Head of caudate nucleus (tissue), 42 donors: ENCODE measurements at regions not wholly inside any gene's neighbourhood (a gene's known extent, or its start where the extent isn't known, plus 50 kb on each side); places are given as distances from the start of the nearest gene placed in this dataset.
A peak's percentile ranks its signal among the peaks of the same experiment; 100 is the strongest.

ENCODE experiments used
- DNase-seq, 42 donors: peaks; one replicate each; pipeline versions ENCODE4 v3.0.0 to v3.0.0-alpha.2; 2020 to 2021; ENCODE audit warnings: mixed read lengths in 7 of 42
- intact Hi-C: fragments of 100-400 bp; cut with DNase I; formaldehyde crosslinking; loops from one replicate; pipeline ENCODE4 v1.15.0; 2022

DNA sequence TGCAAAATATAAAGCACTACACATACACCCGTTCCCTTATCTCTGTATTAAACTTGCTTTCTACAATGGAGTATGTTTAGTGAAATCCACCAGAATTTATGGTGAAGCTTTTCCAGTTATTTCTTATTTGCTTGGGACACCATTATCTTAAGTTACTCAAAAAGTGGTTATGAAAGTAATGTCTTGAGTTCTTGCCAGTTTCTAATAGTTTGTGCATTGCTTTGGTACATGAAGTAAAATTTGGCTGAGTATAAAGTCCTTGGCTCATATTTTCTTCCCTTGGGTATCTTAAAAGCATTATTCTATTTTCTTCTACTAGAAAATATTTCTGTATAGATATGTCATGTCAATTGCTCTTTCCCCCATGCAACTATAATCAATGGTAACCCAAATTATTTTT, 85.2 kb downstream of the POLR1F start:
- intact Hi-C loops, result no loop called here
- DNase-seq, result no peak

DNA sequence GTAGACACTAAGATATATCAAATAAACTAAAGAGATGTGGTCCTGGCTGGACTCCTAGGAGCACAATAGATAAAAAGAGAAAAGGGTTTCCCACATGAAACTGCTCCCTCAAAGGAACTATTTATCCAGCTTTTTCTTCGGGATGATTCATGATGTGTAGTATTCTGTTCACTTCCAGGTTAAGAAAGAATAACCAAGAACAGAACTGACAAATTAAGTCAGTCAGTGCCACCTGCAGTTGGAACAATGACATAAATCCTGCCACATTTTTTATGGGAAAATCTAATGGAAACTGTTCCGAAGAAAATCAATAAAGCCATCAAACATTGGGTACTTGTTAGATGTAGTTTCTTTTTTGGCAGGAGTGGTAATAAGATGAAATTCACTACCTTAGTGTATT, 87.1 kb downstream of the POLR1F start:
- peak in 4 of 42 donors; percentile 2 to 15 (median 11) for DNase-seq
- intact Hi-C loops, result no loop called here

DNA sequence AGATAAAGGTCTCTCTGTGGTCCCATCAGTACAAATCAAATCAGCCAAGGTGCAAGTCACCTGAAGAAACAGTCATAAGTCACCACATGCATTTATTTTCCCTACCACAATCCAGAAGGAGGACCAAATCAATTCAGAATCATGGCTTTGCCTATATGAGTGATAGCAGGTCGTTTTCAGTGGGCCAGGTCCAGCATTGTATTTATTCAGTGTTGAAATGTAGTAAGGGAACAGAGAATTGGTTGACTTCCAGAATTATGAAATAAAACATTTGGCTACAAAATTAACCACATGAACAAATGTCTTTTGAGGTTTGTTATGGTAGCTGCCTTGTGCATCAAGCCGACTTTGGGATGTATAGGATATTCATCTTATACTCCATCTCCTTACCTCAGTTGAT, 88.4 kb downstream of the POLR1F start:
- no peak for DNase-seq

DNA sequence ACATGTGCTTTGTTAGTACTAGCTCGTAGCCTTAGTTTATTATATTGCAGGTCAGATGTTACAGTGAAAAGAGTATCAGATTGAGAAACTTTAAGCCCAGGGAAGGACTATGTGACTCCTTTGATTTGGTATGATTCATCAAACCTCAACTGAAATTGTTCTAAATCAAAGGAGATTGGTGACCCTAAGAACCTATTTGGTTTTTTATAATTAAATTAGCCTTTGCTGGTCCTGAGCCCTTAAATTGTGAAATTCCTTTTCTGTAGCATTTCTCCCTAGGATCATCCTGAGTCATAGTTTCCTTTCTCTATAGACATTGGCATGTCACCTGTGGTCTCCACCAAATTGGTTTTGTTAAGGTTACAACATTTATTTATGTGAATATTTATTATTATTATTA, 89.7 kb downstream of the POLR1F start:
- no peak for DNase-seq
- intact Hi-C loops, result no loop called here

More for the DNA sequence above, 88.4 kb downstream of the POLR1F start:
- intact Hi-C loops, result no loop called here

DNA sequence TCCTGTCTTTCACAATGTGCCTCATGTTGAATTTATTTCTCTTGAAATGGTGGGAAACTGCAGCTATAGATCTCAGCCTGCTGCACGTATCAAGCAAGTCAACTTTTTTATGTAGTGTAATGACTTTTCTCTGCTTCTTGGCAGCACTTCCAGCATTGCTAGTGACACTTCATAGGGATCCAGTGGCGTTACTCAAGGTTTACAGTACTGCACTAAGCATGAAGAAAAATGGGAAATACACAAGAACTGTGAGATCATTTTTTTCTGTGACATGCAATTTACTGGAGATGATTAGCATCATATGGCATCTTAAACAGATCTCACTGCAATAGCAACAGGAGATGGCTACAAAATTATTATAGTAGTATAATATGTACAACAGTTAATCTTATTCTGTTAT, 90.9 kb downstream of the POLR1F start:
- intact Hi-C loops, result no loop called here
- DNase-seq, result no peak

DNA sequence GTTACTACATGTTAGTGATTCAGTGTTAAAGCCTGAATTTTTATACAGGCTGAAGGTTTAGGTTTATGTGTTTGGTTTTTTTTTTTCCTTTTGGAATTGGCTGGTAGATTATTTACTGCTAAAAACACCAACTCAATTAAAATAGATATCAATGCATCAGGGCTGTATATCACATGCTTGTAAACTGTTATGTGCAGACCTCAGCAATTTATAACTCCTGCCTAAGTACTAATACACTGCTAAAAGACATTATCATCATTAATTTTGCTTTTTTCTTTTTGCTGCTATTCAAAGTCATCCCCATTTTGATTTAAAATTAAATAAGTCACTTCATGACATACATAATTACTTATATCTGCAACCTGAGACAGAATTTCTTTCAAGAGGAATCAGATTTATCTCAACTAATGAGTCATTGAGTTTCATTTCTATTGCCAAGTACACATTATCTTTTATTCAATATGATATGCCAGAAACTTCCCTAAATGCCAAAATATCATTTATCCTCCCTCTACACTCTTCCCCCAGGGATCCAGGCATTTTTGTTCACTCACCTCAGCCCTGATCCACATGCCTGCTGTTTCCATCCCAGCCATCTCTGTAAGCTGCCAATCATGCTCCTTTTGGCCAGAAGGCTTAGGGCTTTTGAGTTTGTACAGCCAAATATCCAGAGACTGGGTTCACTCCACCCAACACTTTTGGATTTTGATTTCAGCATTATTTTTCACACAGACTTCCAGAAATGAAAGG, 98.5 kb downstream of the POLR1F start:
- no peak for DNase-seq
- intact Hi-C loops, result no loop called here

DNA sequence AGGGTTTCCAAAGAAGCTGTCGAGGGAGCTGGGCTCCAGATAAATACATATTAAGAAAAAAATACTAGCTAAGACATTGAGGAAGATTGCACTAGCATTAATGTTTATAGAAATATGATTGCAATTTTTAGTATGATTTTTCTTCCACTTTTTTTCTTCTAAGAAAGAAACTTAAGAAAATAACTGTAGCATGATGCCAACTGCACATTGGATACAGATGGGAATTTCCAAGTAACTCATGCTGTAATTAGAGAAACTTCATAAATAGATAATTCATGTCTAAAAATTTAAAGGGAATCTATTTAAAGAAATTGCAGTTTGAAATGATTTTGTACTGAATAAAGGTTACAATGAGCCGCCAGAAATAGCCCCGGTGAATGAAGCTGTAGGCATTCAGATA, 119.4 kb downstream of the POLR1F start:
- intact Hi-C loops, result no loop called here

DNA sequence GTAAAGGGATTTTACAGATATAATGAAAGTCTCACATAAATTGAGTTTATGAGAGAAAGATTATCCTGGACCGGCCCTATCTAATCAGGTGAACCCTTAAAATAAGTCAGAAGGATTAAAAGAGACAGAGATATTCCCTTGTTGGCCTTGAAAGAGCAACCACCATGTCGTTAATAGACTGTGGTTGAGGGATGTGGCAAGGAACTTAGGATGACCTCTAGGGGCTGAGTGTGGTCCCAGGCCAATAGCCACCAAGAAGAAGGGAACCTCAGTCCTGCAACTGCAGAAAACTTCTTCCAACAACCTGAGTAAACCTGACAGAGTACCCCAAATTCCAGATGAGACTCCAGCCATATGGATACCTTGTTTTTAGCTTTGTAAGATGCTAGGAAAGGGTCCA, 121.5 kb downstream of the POLR1F start:
- intact Hi-C loops, result no loop called here
- DNase-seq, result peak in 1 of 42 donors; percentile 3

More for the DNA sequence above, 119.4 kb downstream of the POLR1F start:
- no peak for DNase-seq

DNA sequence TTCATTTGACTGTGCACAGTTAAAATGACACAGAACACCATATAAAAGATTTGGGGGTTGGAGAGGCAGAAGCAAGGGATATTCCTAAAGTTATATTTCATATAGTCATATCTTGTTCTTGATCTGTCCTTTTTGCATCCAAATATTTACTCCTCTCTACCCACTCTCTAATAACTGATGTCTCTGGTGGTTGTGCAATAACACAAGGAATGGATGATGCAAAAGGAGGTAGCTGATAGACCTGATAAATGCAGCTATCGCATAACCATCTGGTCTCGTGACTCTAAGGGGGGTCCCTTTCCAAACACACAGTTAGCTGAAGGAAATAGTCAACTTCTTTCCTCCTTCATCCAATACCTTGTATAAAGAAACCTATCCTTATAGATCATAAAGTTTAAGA, 123.1 kb downstream of the POLR1F start:
- no peak for DNase-seq
- intact Hi-C loops, result no loop called here

DNA sequence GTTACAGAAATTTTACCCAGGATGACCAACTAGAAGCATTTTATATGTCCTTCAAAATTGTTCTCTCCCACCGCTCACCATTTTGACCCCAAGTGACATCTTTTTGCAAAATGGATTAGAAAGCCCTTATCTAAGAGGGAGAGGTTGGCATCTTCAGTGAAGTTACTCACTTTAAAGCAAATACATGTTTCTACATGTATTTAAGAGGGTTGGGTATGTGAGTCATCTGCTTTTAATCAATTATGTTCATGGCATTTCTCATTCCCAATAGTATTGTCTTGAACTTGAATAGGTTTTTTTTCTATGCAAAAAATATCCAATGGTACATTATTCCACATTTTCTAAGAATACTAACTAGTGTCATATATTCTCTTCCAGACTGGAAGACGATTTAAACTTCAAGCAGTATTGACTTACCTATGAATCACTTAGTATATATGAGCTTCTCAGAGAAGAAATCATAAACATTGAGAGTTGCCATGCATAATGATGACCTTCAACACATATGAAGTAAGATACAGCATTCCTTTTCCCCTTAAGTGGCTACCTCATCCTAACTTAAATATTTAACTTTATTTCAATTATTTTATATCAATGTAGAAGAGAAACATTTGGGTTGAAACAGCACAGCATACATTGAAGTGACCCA, 132.8 kb downstream of the POLR1F start:
- intact Hi-C loops, result no loop called here
- DNase-seq, result no peak

DNA sequence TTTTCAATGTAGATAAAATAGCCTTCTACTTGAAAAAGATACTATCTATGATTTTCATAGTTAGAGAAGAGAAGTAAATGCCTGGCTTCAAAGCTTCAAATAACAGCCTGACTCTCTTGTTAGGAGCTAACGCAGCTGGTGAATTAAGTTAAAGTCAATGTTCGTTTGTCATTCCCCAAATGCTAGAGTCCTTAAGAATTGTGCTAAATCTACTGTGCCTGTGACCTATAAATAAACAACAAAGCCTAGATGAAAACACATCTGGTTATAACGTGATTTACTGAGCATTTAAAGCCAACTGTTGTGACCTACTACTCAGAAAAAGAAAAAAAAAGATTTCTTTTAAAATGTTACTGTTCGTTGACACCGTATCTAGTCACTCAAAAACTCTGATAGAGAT, 134.7 kb downstream of the POLR1F start:
- no peak for DNase-seq
- intact Hi-C loops, result no loop called here

DNA sequence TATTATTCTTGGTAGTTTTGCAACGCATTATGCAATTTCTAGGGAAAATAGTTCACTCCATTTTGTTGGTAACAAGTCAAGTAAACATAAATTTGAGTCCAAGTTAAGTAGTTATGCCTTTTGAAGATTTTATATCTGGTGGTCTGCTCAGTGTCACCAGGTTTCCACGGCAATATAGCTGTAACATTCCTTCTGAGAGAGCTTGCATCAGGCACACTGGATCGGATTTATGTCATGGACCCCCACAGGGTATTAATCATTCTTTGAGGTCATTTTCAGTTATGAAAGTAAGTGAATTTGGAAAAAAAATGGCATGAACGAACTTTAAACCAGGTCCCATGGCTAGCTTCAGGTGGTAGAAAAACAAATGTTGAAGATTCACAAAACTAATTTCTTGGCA, 136.3 kb downstream of the POLR1F start:
- no peak for DNase-seq
- intact Hi-C loops, result no loop called here

DNA sequence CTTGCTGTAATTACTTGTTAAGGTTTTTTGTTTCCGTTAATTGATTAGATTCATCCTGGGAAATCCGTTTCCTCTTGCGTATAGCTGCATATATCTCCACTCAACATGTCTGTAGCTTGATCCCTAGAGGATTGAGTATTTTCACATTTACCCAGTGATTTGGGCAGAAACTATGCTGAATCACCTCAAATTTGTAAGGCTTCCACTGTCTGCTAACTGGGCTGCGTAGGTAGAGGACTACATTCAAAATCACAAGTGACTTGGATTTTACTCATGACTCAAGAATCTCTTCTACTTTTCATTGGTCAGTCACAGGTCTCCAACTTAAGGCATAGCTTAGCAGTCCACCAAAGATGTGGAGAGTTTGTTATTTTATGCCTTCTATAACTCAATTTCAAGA, 141.8 kb downstream of the POLR1F start:
- intact Hi-C loops, result no loop called here
- no peak for DNase-seq

DNA sequence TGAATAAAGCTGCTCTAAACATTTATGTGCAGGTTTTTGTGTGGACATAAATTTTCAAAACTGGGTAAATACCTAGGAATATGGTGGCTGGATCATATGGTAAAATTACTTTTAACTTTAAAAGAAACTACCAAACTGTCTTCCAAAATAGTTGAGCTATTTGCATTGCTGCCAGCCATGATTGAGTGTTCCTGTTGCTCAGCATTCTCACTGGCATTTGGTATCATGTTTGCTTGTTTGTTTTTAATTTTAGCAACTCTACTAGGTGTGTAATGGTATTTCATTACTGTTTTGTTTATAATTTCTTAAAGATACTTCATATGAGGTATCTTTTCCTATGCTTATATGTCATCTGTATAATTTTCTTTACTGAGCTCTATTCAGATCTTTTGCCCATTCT, 143.2 kb downstream of the POLR1F start:
- DNase-seq, result no peak
- intact Hi-C loops, result no loop called here

DNA sequence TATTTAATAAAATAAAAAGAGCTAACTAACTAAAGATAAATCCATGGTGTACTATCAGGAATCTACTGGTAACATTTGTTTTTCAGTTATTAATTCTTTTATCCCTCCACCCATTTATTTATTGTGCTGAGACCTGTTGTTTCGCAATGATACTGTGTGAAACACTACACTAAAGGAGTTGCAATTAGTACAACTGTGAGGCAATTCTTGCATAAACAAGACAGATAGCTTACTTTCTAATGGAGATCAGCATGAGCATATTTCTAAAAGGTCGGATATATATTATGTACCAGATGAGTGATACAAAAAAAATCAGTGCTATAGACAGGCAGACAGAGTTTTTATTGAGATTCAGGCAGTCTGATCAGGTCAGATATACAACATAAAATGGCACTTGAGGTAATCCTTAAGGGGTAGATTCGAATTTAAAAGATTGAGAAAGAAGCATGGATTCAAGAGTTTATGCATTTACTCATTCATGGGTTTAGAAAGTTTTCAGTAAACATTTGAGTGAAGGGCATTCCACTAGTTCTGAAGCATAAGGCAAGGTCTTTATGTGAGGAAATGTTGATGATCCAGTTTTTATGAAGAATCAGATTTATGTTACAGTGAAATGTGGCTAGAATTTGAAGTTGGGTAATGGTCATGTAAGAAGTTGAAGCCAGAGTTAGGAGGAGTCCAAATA, 147.6 kb downstream of the POLR1F start:
- DNase-seq, result no peak
- intact Hi-C loops, result no loop called here

DNA sequence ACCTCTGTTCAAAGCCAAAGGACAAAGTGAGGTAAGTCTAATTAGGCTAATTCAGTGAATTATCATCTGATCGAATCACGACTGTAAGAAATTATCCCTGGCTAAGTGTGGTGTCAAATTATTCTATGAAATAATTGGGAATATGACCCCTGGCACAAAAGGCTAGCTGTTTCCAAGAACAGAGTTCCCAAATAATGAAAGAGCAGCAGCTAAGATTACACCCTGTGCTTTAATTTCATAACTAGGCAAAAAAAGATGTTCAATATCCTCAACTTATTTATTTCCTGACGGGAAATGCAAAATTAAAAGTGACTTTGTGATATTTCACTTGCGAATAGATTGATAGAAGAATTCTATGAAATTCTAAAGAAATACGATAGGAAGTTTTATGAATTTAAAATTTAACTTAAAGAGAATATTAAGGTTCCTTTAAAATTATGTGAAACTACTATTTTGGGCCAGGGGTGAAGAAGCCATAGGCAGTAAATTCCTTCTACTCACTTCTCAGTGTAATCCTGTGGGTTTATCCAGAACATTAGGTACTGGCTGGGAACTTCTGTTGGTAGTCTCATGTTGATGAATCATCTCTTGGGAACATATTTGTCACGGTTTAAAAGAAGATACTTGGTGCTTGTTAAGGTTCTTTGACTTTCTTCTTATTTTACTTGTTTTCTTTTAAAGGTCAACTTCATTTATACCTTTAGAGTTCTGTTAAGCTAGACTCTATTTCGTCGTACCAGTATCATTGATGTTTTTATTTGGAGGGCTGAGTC, 148.5 kb downstream of the POLR1F start:
- intact Hi-C loops, result no loop called here
- DNase-seq, result no peak

DNA sequence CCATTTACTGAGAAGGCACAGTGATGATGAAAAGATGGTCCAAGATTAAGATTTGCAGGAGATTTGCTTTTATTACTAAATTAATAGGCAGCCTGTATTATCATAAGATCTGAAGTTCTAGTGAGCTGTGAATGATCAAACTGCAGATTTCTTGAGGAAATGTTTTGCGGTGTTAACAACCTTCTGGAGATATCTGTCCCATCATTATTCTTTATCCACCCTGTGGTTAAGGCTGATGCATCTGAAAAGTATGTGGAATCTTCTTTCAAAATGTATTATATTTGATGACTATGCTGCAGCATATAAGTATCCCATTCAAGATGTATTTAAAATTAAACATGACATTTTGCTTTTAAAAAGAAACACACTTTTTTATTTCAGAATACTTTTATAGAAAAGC, 150.3 kb downstream of the POLR1F start:
- intact Hi-C loops, result no loop called here
- DNase-seq, result no peak

DNA sequence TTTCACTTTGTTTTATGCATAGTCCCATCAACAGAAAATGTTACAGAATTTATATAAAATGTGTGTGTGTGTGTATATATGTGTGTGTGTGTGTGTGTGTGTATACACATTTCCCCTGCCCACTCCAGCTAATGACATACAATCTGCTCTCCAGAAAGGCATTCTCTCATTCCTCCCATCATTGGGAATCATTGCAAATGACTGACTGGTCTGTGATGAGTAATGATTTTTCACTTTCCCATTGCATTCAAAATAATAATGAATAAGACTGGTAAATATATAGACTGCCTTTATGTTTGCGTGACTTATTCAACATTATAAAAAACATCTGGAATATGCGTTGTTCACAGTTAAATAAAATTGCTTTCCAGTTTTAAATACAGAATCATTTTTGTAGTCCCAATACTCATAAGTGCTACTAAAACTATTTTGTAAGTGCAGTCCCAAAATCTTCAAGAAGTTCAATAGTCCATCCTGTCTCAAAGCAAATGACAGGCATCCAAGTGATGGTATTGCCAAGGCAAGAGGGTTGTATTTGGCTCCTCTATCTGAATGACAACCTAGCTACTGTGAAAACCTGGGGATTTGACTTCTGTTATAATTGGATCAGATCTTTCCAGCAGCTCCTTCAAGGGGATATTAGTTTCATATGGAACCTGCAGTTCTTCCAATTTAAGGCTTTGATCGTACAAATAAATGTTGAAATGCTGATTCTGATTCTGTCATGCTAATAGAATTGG, 150.9 kb downstream of the POLR1F start:
- no peak for DNase-seq
- intact Hi-C loops, result no loop called here

DNA sequence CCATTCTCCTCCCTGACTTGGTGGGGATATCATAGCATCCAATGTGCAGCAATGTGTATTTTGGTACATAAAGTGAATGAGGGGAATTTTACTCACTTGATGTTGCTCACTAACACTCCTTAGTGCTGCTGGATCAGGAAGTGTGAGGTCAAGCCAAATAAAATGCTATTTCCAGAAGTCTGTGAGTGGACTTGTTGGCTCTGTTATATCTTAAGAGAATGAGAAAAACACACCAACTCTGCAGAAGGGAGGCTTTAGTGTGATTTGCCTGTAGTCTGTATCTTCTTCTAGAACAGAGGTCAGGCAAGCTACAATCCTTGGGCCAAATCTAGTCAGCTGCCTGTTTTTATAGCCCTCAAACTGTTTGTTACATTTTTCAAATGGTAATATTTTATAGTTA, 154.3 kb downstream of the POLR1F start:
- DNase-seq, result no peak

More for the DNA sequence above, 154.3 kb downstream of the POLR1F start:
- intact Hi-C loops, result no loop called here
